H1 (cell line): ENCODE measurements at regions not wholly inside any gene's neighbourhood (a gene's known extent, or its start where the extent isn't known, plus 50 kb on each side); places are given as distances from the start of the nearest gene placed in this dataset.

Experiments
- ASH2L ChIP-seq: fragments of 200-600, 300-600 bp; sonication (generic); IDR thresholded peaks from one replicate; pipeline ENCODE4 v1.7.1; 2017; ENCODE audit warnings: low read length
- CHD1 ChIP-seq: IDR thresholded peaks from 2 replicates; pipeline ENCODE4 v1.6.1; 2012; ENCODE audit warnings: low read depth, low read length, improper control_type of control experiment
- FOSL1 ChIP-seq: IDR thresholded peaks from 2 replicates; pipeline ENCODE4 v1.6.1; 2011; ENCODE audit warnings: mild to moderate bottlenecking, low read depth, low read length, moderate library complexity; ENCODE audit not compliant: insufficient read depth
- KDM5A ChIP-seq: fragments of 200-600 bp; IDR thresholded peaks from 2 replicates; pipeline ENCODE4 v1.7.1; 2012; ENCODE audit warnings: mild to moderate bottlenecking, low read length, inconsistent platforms, mixed read lengths
- NRF1 ChIP-seq: IDR thresholded peaks from 2 replicates; pipeline ENCODE4 v1.6.1; 2011; ENCODE audit warnings: mild to moderate bottlenecking, low read depth, low read length, improper control_type of control experiment
- TF ChIP-seq, protein P1 (sequence below): IDR thresholded peaks from 2 replicates; pipeline ENCODE4 v1.6.1; 2012; ENCODE audit warnings: low read length, inconsistent platforms
- TF ChIP-seq, protein P2 (sequence below): IDR thresholded peaks from 2 replicates; pipeline ENCODE4 v1.6.1; 2011; ENCODE audit warnings: low read length, improper control_type of control experiment

DNA sequence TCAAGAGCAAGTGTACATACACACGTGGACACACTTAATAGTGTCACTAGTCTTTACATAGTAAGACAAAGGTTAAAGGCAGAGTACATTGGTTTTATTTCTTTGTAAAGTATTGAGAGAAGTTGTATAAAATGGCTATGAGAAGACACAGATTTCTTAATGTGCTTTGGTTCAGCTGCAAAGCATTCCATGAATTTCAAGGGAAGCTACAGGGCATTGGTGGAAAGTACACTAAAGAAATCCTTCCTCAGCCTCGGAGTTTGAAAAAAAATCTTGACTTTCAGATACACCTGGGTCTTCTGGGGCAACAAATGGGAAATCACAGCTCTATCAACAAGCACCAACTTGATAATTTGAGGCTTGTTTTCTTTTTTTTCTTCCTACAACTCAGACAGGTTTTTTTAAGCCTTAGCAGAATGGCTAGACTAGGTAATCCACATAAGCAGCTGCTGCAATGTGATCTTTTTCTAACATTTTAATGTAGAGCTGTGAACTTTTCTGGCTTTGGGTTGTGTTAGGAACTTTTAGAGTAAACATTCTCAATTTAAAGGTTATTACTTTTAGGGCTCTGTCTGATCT lies 140.4 kb upstream of the FST start (continued):
- TF ChIP-seq, protein P1, sequence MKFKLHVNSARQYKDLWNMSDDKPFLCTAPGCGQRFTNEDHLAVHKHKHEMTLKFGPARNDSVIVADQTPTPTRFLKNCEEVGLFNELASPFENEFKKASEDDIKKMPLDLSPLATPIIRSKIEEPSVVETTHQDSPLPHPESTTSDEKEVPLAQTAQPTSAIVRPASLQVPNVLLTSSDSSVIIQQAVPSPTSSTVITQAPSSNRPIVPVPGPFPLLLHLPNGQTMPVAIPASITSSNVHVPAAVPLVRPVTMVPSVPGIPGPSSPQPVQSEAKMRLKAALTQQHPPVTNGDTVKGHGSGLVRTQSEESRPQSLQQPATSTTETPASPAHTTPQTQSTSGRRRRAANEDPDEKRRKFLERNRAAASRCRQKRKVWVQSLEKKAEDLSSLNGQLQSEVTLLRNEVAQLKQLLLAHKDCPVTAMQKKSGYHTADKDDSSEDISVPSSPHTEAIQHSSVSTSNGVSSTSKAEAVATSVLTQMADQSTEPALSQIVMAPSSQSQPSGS = no peak
- TF ChIP-seq CHD1 (no peak), FOSL1 (no peak), ASH2L (no peak), KDM5A (no peak), NRF1 (no peak)
- TF ChIP-seq, protein P2, sequence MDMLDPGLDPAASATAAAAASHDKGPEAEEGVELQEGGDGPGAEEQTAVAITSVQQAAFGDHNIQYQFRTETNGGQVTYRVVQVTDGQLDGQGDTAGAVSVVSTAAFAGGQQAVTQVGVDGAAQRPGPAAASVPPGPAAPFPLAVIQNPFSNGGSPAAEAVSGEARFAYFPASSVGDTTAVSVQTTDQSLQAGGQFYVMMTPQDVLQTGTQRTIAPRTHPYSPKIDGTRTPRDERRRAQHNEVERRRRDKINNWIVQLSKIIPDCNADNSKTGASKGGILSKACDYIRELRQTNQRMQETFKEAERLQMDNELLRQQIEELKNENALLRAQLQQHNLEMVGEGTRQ = no peak
